Neural progenitor cell (in vitro differentiated cells): ENCODE measurements at regions not wholly inside any gene's neighbourhood (a gene's known extent, or its start where the extent isn't known, plus 50 kb on each side); places are given as distances from the start of the nearest gene placed in this dataset.

Source experiments
- EZH2 ChIP-seq: fragments of 200-600 bp; sonication (generic); IDR thresholded peaks from 2 replicates; pipeline ENCODE4 v1.6.1; 2017; ENCODE audit warnings: antibody characterized with exemption, mild to moderate bottlenecking, moderate library complexity
- TF ChIP-seq, protein P1 (sequence below): fragments of 200-600 bp; sonication (generic); IDR thresholded peaks from 2 replicates; pipeline ENCODE4 v1.5.1; 2017; ENCODE audit warnings: antibody characterized with exemption, mild to moderate bottlenecking

DNA sequence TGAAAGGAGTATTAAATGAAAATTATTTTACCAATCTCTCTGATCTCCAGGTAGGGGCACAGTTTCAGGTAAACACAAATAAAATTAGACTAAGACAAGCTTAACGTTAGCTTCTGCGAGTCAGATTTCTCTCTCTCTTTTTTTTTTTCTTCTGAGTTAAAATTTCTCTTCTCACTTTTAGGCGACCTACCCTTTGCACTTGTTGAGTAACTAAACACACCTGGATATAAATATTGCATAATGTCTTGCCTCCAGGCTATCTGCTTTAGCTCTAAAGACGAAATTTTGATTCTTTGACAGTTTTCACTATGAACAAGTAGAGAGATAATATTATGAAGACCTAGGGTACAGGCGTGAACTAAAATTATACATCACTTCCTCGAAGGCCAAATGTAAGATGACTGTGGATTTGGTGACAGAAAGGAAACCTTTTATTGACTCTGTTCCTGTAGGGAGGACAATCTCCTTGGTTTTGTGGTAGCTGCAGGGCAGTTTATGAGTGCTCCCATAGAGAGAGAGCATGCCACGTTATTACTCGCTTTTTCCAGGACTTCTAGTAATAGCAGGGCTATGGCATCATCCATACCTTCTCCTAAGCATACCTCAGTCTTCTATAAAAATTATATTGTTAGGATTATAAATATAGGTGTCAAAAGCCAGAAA, 303.8 kb upstream of the NEGR1 start:
- TF ChIP-seq, protein P1, sequence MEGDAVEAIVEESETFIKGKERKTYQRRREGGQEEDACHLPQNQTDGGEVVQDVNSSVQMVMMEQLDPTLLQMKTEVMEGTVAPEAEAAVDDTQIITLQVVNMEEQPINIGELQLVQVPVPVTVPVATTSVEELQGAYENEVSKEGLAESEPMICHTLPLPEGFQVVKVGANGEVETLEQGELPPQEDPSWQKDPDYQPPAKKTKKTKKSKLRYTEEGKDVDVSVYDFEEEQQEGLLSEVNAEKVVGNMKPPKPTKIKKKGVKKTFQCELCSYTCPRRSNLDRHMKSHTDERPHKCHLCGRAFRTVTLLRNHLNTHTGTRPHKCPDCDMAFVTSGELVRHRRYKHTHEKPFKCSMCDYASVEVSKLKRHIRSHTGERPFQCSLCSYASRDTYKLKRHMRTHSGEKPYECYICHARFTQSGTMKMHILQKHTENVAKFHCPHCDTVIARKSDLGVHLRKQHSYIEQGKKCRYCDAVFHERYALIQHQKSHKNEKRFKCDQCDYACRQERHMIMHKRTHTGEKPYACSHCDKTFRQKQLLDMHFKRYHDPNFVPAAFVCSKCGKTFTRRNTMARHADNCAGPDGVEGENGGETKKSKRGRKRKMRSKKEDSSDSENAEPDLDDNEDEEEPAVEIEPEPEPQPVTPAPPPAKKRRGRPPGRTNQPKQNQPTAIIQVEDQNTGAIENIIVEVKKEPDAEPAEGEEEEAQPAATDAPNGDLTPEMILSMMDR = no peak
- no peak for TF ChIP-seq EZH2
